ENCODE measurements at regions not wholly inside any gene's neighbourhood (a gene's known extent, or its start where the extent isn't known, plus 50 kb on each side); places are given as distances from the start of the nearest gene placed in this dataset.

- TF ChIP-seq CTCF (IDR thresholded peaks at IDR 0.05) = no peak
- no peak for TF ChIP-seq POLR2A (IDR thresholded peaks at IDR 0.05)
Observed at GRCh38 chr4:13238936-13239335, 245.2 kb downstream of the RAB28 start.

Data from right lobe of liver (tissue), 4 donors.